Esophagus (tissue), 2 donors: ENCODE measurements at regions not wholly inside any gene's neighbourhood (a gene's known extent, or its start where the extent isn't known, plus 50 kb on each side); places are given as distances from the start of the nearest gene placed in this dataset.

Source experiments
- H3K27ac ChIP-seq, 2 donors: one replicate each; pipeline ENCODE4 v1.5.1; 2013; ENCODE audit warnings: low read depth in 2 of 2, mild to moderate bottlenecking in 2 of 2, inconsistent platforms in 1 of 2, low read length in 1 of 2, moderate library complexity in 1 of 2
- H3K27me3 ChIP-seq, 2 donors: one replicate each; pipeline ENCODE4 v1.6.1; 2013; ENCODE audit warnings: low read length in 2 of 2, control low read depth in 1 of 2, mild to moderate bottlenecking in 1 of 2; ENCODE audit not compliant: insufficient read depth in 2 of 2, control insufficient read depth in 1 of 2
- H3K36me3 ChIP-seq, 2 donors: one replicate each; pipeline ENCODE4 v1.6.1; 2013; ENCODE audit warnings: low read length in 1 of 2; ENCODE audit not compliant: control insufficient read depth in 2 of 2, insufficient read depth in 2 of 2
- H3K4me1 ChIP-seq, 2 donors: one replicate each; pipeline ENCODE4 v1.6.1; 2013; ENCODE audit warnings: low read length in 1 of 2; ENCODE audit not compliant: control insufficient read depth in 2 of 2, insufficient read depth in 2 of 2
- H3K4me3 ChIP-seq, 2 donors: one replicate each; pipeline ENCODE4 v1.5.1; 2013; ENCODE audit warnings: low read length in 2 of 2, mild to moderate bottlenecking in 2 of 2, low read depth in 1 of 2, moderate library complexity in 1 of 2
- H3K9me3 ChIP-seq, 2 donors: one replicate each; pipeline ENCODE4 v1.6.1; 2013; ENCODE audit warnings: mild to moderate bottlenecking in 2 of 2, low read depth in 1 of 2, low read length in 1 of 2, moderate library complexity in 1 of 2; ENCODE audit not compliant: control insufficient read depth in 2 of 2, insufficient read depth in 1 of 2
- WGBS, 2 donors: extraction: QIAGEN DNeasy Blood & Tissue Kit; methylation state at CpG; one replicate each; pipeline ENCODE4 v1.1.7; 2013; 5-methylcytosine and 5-hydroxymethylcytosine counted together
- donor health status: healthy with polysubstance abuse.
- donor health status: Bipolar disorder and iron deficiency.

- Histone ChIP-seq H3K4me3 (no peak overlapping the region), H3K4me1 (no peaks in the 10 kb centered on the region), H3K36me3 (no peaks in the 10 kb centered on the region), H3K27ac (no peak overlapping the region), H3K9me3 (no peaks in the 10 kb centered on the region), H3K27me3 (no peaks in the 10 kb centered on the region)
- WGBS, 2 donors, result 55 to 63% methylated on average over 2 of the region's 2 CpGs
These were observed 328.3 kb downstream of the FAT3 start for GRCh38 chr11:92552942-92553341.

GRCh38 chr11:92554688-92555087 lies 330.1 kb downstream of the FAT3 start:
- Histone ChIP-seq H3K4me3 (no peak overlapping the region), H3K4me1 (no peaks in the 10 kb centered on the region), H3K9me3 (no peaks in the 10 kb centered on the region), H3K27me3 (no peaks in the 10 kb centered on the region), H3K27ac (no peak overlapping the region), H3K36me3 (no peaks in the 10 kb centered on the region)
- WGBS, 2 donors, result 92 to 93% methylated on average over 7 of the region's 7 CpGs

- no peaks in the 10 kb centered on the region for H3K36me3 ChIP-seq
- 47 to 57% methylated on average over 4 of the region's 4 CpGs for WGBS, 2 donors
- H3K27ac ChIP-seq, result no peak overlapping the region
- H3K27me3 ChIP-seq, result no peaks in the 10 kb centered on the region
- H3K9me3 ChIP-seq, result no peaks in the 10 kb centered on the region
- H3K4me1 ChIP-seq, result no peaks in the 10 kb centered on the region
- H3K4me3 ChIP-seq, result no peak overlapping the region
These were observed 331.8 kb downstream of the FAT3 start for GRCh38 chr11:92556431-92556830.

- no peak overlapping the region for H3K4me3 ChIP-seq
- no peaks in the 10 kb centered on the region for H3K27me3 ChIP-seq
- no peaks in the 10 kb centered on the region for H3K9me3 ChIP-seq
- 79 to 90% methylated on average over 1 of the region's 1 CpG for WGBS, 2 donors
- H3K27ac ChIP-seq, result no peak overlapping the region
- H3K36me3 ChIP-seq, result no peaks in the 10 kb centered on the region
- no peaks in the 10 kb centered on the region for H3K4me1 ChIP-seq
These were observed 333.3 kb downstream of the FAT3 start for GRCh38 chr11:92557879-92558278.

- Histone ChIP-seq H3K27me3 (no peaks in the 10 kb centered on the region), H3K27ac (no peak overlapping the region), H3K4me1 (no peaks in the 10 kb centered on the region), H3K9me3 (no peaks in the 10 kb centered on the region), H3K36me3 (no peaks in the 10 kb centered on the region), H3K4me3 (no peak overlapping the region)
- 31 to 32% methylated on average over 3 of the region's 3 CpGs for WGBS, 2 donors
These were observed 333.7 kb downstream of the FAT3 start for GRCh38 chr11:92558323-92558722.

- Histone ChIP-seq H3K4me1 (no peaks in the 10 kb centered on the region), H3K9me3 (no peaks in the 10 kb centered on the region), H3K4me3 (no peak overlapping the region), H3K27ac (no peak overlapping the region), H3K36me3 (no peaks in the 10 kb centered on the region), H3K27me3 (no peaks in the 10 kb centered on the region)
- WGBS, 2 donors, result 84 to 88% methylated on average over 1 of the region's 1 CpG
These were observed 345.1 kb downstream of the FAT3 start for GRCh38 chr11:92569726-92570125.

GRCh38 chr11:92572559-92572958 lies 347.9 kb downstream of the FAT3 start:
- 88 to 89% methylated on average over 1 of the region's 1 CpG for WGBS, 2 donors
- no peaks in the 10 kb centered on the region for H3K4me1 ChIP-seq
- H3K9me3 ChIP-seq, result no peaks in the 10 kb centered on the region
- H3K36me3 ChIP-seq, result no peaks in the 10 kb centered on the region
- H3K4me3 ChIP-seq, result no peak overlapping the region
- no peaks in the 10 kb centered on the region for H3K27me3 ChIP-seq
- no peak overlapping the region for H3K27ac ChIP-seq

GRCh38 chr11:92576315-92576714 lies 351.7 kb downstream of the FAT3 start:
- Histone ChIP-seq H3K36me3 (no peaks in the 10 kb centered on the region), H3K27ac (no peak overlapping the region), H3K27me3 (no peaks in the 10 kb centered on the region)

GRCh38 chr11:92580908-92581307 lies 356.3 kb downstream of the FAT3 start:
- 10 to 32% methylated on average over 1 of the region's 1 CpG for WGBS, 2 donors
- H3K27ac ChIP-seq, result no peak overlapping the region

More at GRCh38 chr11:92576315-92576714, 351.7 kb downstream of the FAT3 start:
- 58 to 74% methylated on average over 3 of the region's 3 CpGs for WGBS, 2 donors
- Histone ChIP-seq H3K9me3 (no peaks in the 10 kb centered on the region), H3K4me3 (no peak overlapping the region), H3K4me1 (no peaks in the 10 kb centered on the region)

GRCh38 chr11:92588393-92588792 lies 363.8 kb downstream of the FAT3 start:
- Histone ChIP-seq H3K27ac (no peak overlapping the region), H3K9me3 (no peaks in the 10 kb centered on the region), H3K4me1 (no peaks in the 10 kb centered on the region), H3K4me3 (no peak overlapping the region), H3K36me3 (no peaks in the 10 kb centered on the region), H3K27me3 (no peaks in the 10 kb centered on the region)

More at GRCh38 chr11:92580908-92581307, 356.3 kb downstream of the FAT3 start:
- no peaks in the 10 kb centered on the region for H3K36me3 ChIP-seq
- H3K4me1 ChIP-seq, result no peaks in the 10 kb centered on the region
- H3K4me3 ChIP-seq, result no peak overlapping the region
- no peaks in the 10 kb centered on the region for H3K9me3 ChIP-seq
- no peaks in the 10 kb centered on the region for H3K27me3 ChIP-seq
